ENCODE measurements at regions not wholly inside any gene's neighbourhood (a gene's known extent, or its start where the extent isn't known, plus 50 kb on each side); places are given as distances from the start of the nearest gene placed in this dataset.

- TF ChIP-seq CTCF (IDR thresholded peaks at IDR 0.05), result no peak
- TF ChIP-seq POLR2A (IDR thresholded peaks at IDR 0.05), result no peak
Observed at GRCh38 chr7:108629651-108630400, 60.2 kb downstream of the DNAJB9 start.

Data from body of pancreas (tissue), 4 donors.